Fibroblast of lung (primary cell): ENCODE measurements at regions not wholly inside any gene's neighbourhood (a gene's known extent, or its start where the extent isn't known, plus 50 kb on each side); places are given as distances from the start of the nearest gene placed in this dataset.

Experiments
- DNase-seq, 2 donors: peaks; one replicate each; pipeline versions ENCODE4 v3.0.0 to v3.0.0-alpha.2; 2010; ENCODE audit warnings: low read depth in 2 of 2
- H2AFZ ChIP-seq: 2 replicates; pipeline ENCODE4 v1.5.1; 2012; ENCODE audit warnings: low read length, control low read depth, inconsistent platforms
- H3K27ac ChIP-seq: 2 replicates; pipeline ENCODE4 v1.5.1; 2011; ENCODE audit warnings: low read length, control low read depth; ENCODE audit not compliant: insufficient read depth
- H3K27me3 ChIP-seq: 2 replicates; pipeline ENCODE4 v1.5.1; 2011; ENCODE audit warnings: mild to moderate bottlenecking, low read length; ENCODE audit not compliant: control insufficient read depth, insufficient read depth
- H3K36me3 ChIP-seq: 2 replicates; pipeline ENCODE4 v1.5.1; 2011; ENCODE audit warnings: low read length; ENCODE audit not compliant: control insufficient read depth, insufficient read depth
- H3K4me1 ChIP-seq: 2 replicates; pipeline ENCODE4 v1.5.1; 2011; ENCODE audit warnings: low read length; ENCODE audit not compliant: control insufficient read depth, insufficient read depth; ENCODE audit errors: extremely low read depth
- H3K4me2 ChIP-seq: 2 replicates; pipeline ENCODE4 v1.5.1; 2011; ENCODE audit warnings: low read length, control low read depth; ENCODE audit not compliant: insufficient read depth; ENCODE audit errors: extremely low read depth
- H3K4me3 ChIP-seq, 4 experiments: fragments of 200-600 bp in 1 of 4; sonication (generic) in 1 of 4; replicated peaks in 1 of 4; 2 replicates each; pipeline ENCODE4 v1.5.1; 2011 to 2016; ENCODE audit warnings: low read length in 4 of 4, low read depth in 3 of 4, mild to moderate bottlenecking in 3 of 4, control low read depth in 2 of 4, inconsistent platforms in 1 of 4, mixed read lengths in 1 of 4; ENCODE audit not compliant: insufficient read depth in 1 of 4; ENCODE audit errors: control extremely low read depth in 1 of 4
- H3K79me2 ChIP-seq: 2 replicates; pipeline ENCODE4 v1.5.1; 2012; ENCODE audit warnings: mild to moderate bottlenecking, low read length, inconsistent platforms; ENCODE audit not compliant: control insufficient read depth, insufficient read depth
- H3K9ac ChIP-seq: 2 replicates; pipeline ENCODE4 v1.5.1; 2011; ENCODE audit warnings: mild to moderate bottlenecking, low read length, control low read depth; ENCODE audit not compliant: insufficient read depth
- H3K9me3 ChIP-seq: 2 replicates; pipeline ENCODE4 v1.5.1; 2012; ENCODE audit warnings: low read depth, low read length; ENCODE audit not compliant: control insufficient read depth, insufficient read depth
- H4K20me1 ChIP-seq: 2 replicates; pipeline ENCODE4 v1.5.1; 2011; ENCODE audit warnings: low read length; ENCODE audit not compliant: control insufficient read depth, insufficient read depth; ENCODE audit errors: extremely low read depth
- CTCF ChIP-seq, 2 donors: IDR thresholded peaks in 1 of 2; conservative IDR thresholded peaks in 1 of 2; 1 replicate in 1 of 2; 2 replicates in 1 of 2; pipeline ENCODE4 v1.5.1; 2011 to 2012; ENCODE audit warnings: low read length in 2 of 2, control low read depth in 1 of 2, inconsistent platforms in 1 of 2, low read depth in 1 of 2, mild to moderate bottlenecking in 1 of 2
- EZH2 ChIP-seq: IDR thresholded peaks from 2 replicates; pipeline ENCODE4 v1.5.1; 2012; ENCODE audit warnings: low read length, control low read depth, mild to moderate bottlenecking; ENCODE audit errors: missing control alignments

GRCh38 chr11:128156486-128156885 is 430.9 kb downstream of the ETS1 start:
- Histone ChIP-seq H3K4me1 (no peaks in the 10 kb centered on the region), H3K9ac (no peak overlapping the region), H4K20me1 (no peaks in the 10 kb centered on the region), H2AFZ (no peak overlapping the region), H3K27ac (no peak overlapping the region), H3K27me3 (peaks cover 3% of the 10 kb centered on the region), H3K36me3 (no peaks in the 10 kb centered on the region), H3K4me3 (no peak overlapping the region), H3K9me3 (no peaks in the 10 kb centered on the region), H3K4me2 (no peak overlapping the region), H3K79me2 (no peaks in the 10 kb centered on the region)
- peak in 1 of 2 donors; percentile 49 for DNase-seq
- TF ChIP-seq EZH2, result no peak
- TF ChIP-seq CTCF (conservative IDR thresholded peaks at IDR 0.05 in 1 of 2, IDR thresholded peaks at IDR 0.05 in 1 of 2; ENCODE audit: low read depth in 1 of 2, low read length in 2 of 2), result no peak

- no peak for TF ChIP-seq CTCF (conservative IDR thresholded peaks at IDR 0.05 in 1 of 2, IDR thresholded peaks at IDR 0.05 in 1 of 2; ENCODE audit: low read depth in 1 of 2, low read length in 2 of 2)
- TF ChIP-seq EZH2, result no peak
- H3K9ac ChIP-seq, result no peak overlapping the region
- no peak overlapping the region for H3K4me3 ChIP-seq
- no peak overlapping the region for H3K27ac ChIP-seq
- no peaks in the 10 kb centered on the region for H4K20me1 ChIP-seq
- H3K79me2 ChIP-seq, result no peaks in the 10 kb centered on the region
- no peak overlapping the region for H3K4me2 ChIP-seq
- H3K9me3 ChIP-seq, result no peaks in the 10 kb centered on the region
- H3K27me3 ChIP-seq, result peaks cover 3% of the 10 kb centered on the region
- no peak for DNase-seq
- no peaks in the 10 kb centered on the region for H3K4me1 ChIP-seq
- H2AFZ ChIP-seq, result no peak overlapping the region
- H3K36me3 ChIP-seq, result no peaks in the 10 kb centered on the region
Observed at GRCh38 chr11:128155590-128155989, 431.8 kb downstream of the ETS1 start.

DNA sequence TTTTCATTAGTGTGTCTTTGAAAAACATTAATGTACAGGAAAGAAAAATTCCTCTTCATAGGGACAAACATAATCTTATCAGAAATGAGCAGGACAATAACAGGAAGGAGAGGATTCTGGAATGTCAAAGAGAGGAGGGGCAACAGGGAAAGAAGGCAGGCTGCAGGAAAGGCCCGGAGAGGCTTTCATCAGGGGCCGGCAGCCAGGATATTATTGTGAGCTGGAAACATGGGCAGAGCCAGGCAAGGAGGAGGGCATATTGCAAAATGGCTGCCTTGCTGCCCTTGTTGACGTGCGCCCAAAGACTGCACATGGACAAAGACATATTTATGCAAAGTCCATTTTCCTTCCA is 433.7 kb downstream of the ETS1 start:
- Histone ChIP-seq H3K4me2 (no peak overlapping the region), H4K20me1 (no peaks in the 10 kb centered on the region), H3K4me3 (no peak overlapping the region), H3K36me3 (no peaks in the 10 kb centered on the region), H2AFZ (no peak overlapping the region), H3K79me2 (no peaks in the 10 kb centered on the region), H3K27ac (no peak overlapping the region), H3K4me1 (no peaks in the 10 kb centered on the region), H3K9me3 (no peaks in the 10 kb centered on the region), H3K27me3 (peaks cover 3% of the 10 kb centered on the region), H3K9ac (no peak overlapping the region)
- DNase-seq, result no peak
- no peak for TF ChIP-seq CTCF (conservative IDR thresholded peaks at IDR 0.05 in 1 of 2, IDR thresholded peaks at IDR 0.05 in 1 of 2; ENCODE audit: low read depth in 1 of 2, low read length in 2 of 2)
- TF ChIP-seq EZH2, result no peak
